AG09319 (cell line): ENCODE measurements at regions not wholly inside any gene's neighbourhood (a gene's known extent, or its start where the extent isn't known, plus 50 kb on each side); places are given as distances from the start of the nearest gene placed in this dataset.

Experiments used
- DNase-seq: peaks from one replicate; pipeline ENCODE4 v3.0.0-alpha.2; 2010; ENCODE audit warnings: low read depth; ENCODE audit errors: extremely low read depth
- CTCF ChIP-seq: IDR thresholded peaks from 2 replicates; pipeline ENCODE4 v1.5.1; 2011; ENCODE audit warnings: low read depth, mild to moderate bottlenecking, inconsistent platforms, low read length, moderate library complexity

- no peak for TF ChIP-seq CTCF
- DNase-seq = no peak
These were observed 221.9 kb upstream of the SEMA3C start for GRCh38 chr7:81140775-81141174.

DNA sequence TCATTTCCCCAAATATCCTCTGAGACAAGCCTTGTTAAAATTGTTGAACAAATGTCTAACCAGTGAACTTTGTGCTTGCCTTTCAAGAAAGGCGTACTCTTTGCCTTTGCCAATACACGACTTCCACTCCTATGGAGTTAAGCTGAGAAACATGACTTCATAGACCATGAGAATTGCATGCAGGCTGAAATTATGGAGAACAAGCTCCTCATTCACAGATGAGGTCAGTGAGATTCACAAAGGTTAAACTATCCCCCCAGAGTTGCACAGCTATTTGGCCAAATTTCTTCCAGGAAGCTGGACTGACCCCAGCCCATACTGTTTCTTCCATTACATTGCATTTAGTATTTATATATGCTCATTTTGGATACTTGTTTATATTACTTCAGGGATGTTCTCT is 221.4 kb upstream of the SEMA3C start:
- no peak for TF ChIP-seq CTCF
- DNase-seq = no peak

GRCh38 chr7:81138870-81139269 is 220.0 kb upstream of the SEMA3C start:
- no peak for TF ChIP-seq CTCF
- no peak for DNase-seq

DNA sequence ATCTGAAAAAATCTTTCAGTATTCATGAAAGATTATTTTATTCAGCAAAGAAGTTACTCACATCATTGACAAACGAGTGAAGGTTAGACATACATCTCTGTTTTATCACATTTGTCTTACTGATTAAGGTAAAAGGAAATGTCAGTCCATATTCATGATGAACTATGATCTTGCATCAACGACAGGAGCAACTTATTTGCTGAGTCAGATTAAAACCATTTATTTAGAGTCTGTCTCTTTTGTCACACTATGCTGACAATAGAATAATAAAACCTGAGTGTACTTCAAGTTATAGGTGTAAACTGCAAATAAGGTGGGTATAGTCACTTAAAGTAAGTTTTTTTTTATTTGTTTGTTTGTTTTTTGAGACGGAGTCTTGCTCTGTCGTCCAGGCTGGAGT is 216.5 kb upstream of the SEMA3C start:
- DNase-seq = no peak
- TF ChIP-seq CTCF = no peak

DNA sequence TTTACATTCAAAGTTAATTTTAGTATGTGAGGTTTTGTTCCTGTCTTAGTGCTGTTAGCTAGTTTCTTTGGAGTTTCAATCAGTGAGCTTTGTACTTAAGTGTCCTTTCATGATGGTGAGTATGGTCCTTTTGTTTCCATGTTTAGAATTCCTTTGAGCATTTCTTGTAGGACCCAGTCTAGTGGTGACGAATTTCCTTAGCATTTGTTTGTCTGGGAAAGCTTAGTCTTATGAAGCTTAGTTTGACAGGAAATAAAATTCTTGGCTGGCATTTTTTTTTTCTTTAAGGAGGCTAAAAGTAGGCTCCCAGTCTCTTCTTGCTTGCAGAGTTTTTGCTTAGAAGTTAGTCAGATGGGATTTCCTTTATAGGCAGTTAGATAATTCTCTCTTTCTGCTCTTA is 209.2 kb upstream of the SEMA3C start:
- DNase-seq = no peak
- no peak for TF ChIP-seq CTCF

DNA sequence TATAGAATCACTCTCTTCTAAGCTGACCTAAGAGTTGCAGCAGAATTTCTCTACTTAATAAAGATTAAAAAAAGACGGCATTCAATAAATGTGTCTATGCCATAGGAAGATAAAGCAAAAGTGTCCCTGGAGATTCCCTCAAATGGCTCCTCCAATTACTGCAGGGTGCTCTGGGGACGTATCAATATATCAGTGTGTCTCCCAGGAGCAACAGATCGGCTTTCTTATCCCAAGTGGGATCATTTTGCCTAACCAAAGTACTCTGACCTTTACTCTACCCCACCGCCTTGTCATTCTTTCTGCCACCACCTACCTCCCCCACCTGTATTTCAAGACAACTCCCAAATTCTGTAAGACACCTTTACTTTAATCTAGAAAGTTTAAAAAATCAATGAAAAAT is 202.0 kb upstream of the SEMA3C start:
- DNase-seq = no peak
- TF ChIP-seq CTCF = no peak

GRCh38 chr7:81120111-81120510 is 201.3 kb upstream of the SEMA3C start:
- DNase-seq = no peak
- no peak for TF ChIP-seq CTCF
